ENCODE measurements at regions not wholly inside any gene's neighbourhood (a gene's known extent, or its start where the extent isn't known, plus 50 kb on each side); places are given as distances from the start of the nearest gene placed in this dataset.
"Not testable (repeated sequence)": the region's sequence is repeated elsewhere in the genome, so short reads cannot be mapped to it uniquely, and the experiment has no call there.

- DNase-seq (ENCODE audit: low read depth in 2 of 2): no peak
Observed at GRCh38 chr14:39581474-39581873, 149.2 kb upstream of the FBXO33 start.

GRCh38 chr14:39580696-39581095, 148.5 kb upstream of the FBXO33 start:
- DNase-seq (ENCODE audit: low read depth in 2 of 2): no peak

GRCh38 chr14:39576736-39577135, 144.5 kb upstream of the FBXO33 start:
- DNase-seq (ENCODE audit: low read depth in 2 of 2): no peak

- DNase-seq (ENCODE audit: low read depth in 2 of 2): no peak
Observed at GRCh38 chr14:39576258-39576657, 144.0 kb upstream of the FBXO33 start.

GRCh38 chr14:39568809-39569538, 136.7 kb upstream of the FBXO33 start:
- DNase-seq (ENCODE audit: low read depth in 2 of 2): no peak

- DNase-seq (ENCODE audit: low read depth in 2 of 2): no peak
Observed at GRCh38 chr14:39566795-39567194, 134.6 kb upstream of the FBXO33 start.

GRCh38 chr14:39563361-39563760, 131.1 kb upstream of the FBXO33 start:
- no peak for DNase-seq (ENCODE audit: low read depth in 2 of 2)

- no peak for DNase-seq (ENCODE audit: low read depth in 2 of 2)
Observed at GRCh38 chr14:39562175-39562574, 129.9 kb upstream of the FBXO33 start.

- DNase-seq (ENCODE audit: low read depth in 2 of 2): no peak
Observed at GRCh38 chr14:39558525-39558924, 126.3 kb upstream of the FBXO33 start.

GRCh38 chr14:39555749-39556148, 123.5 kb upstream of the FBXO33 start:
- DNase-seq (ENCODE audit: low read depth in 2 of 2): no peak

GRCh38 chr14:39554576-39554975, 122.3 kb upstream of the FBXO33 start:
- DNase-seq (ENCODE audit: low read depth in 2 of 2): no peak

GRCh38 chr14:39548358-39548757, 116.1 kb upstream of the FBXO33 start:
- DNase-seq (ENCODE audit: low read depth in 2 of 2): no peak

- DNase-seq (ENCODE audit: low read depth in 2 of 2): no peak
Observed at GRCh38 chr14:39547845-39548244, 115.6 kb upstream of the FBXO33 start.

- no peak for DNase-seq (ENCODE audit: low read depth in 2 of 2)
Observed at GRCh38 chr14:39505812-39506211, 73.6 kb upstream of the FBXO33 start.

GRCh38 chr14:39500253-39500652, 68.0 kb upstream of the FBXO33 start:
- no peak for DNase-seq (ENCODE audit: low read depth in 2 of 2)

- DNase-seq (ENCODE audit: low read depth in 2 of 2): no peak
Observed at GRCh38 chr14:39499514-39499913, 67.3 kb upstream of the FBXO33 start.

GRCh38 chr14:39497677-39498076, 65.4 kb upstream of the FBXO33 start:
- DNase-seq (ENCODE audit: low read depth in 2 of 2): not testable (repeated sequence)

GRCh38 chr14:39492267-39492666, 60.0 kb upstream of the FBXO33 start:
- no peak for DNase-seq (ENCODE audit: low read depth in 2 of 2)

GRCh38 chr14:39491134-39491571, 58.9 kb upstream of the FBXO33 start:
- no peak for DNase-seq (ENCODE audit: low read depth in 2 of 2)

- DNase-seq (ENCODE audit: low read depth in 2 of 2): no peak
Observed at GRCh38 chr14:39488600-39488999, 56.4 kb upstream of the FBXO33 start.

- DNase-seq (ENCODE audit: low read depth in 2 of 2): no peak
Observed at GRCh38 chr14:39483682-39484081, 51.4 kb upstream of the FBXO33 start.
